Fibroblast of lung (primary cell): ENCODE measurements at regions not wholly inside any gene's neighbourhood (a gene's known extent, or its start where the extent isn't known, plus 50 kb on each side); places are given as distances from the start of the nearest gene placed in this dataset.

ENCODE experiments used
- DNase-seq, 2 donors: peaks; one replicate each; pipeline versions ENCODE4 v3.0.0 to v3.0.0-alpha.2; 2010; ENCODE audit warnings: low read depth in 2 of 2
- H2AFZ ChIP-seq: 2 replicates; pipeline ENCODE4 v1.5.1; 2012; ENCODE audit warnings: low read length, control low read depth, inconsistent platforms
- H3K27ac ChIP-seq: 2 replicates; pipeline ENCODE4 v1.5.1; 2011; ENCODE audit warnings: low read length, control low read depth; ENCODE audit not compliant: insufficient read depth
- H3K27me3 ChIP-seq: 2 replicates; pipeline ENCODE4 v1.5.1; 2011; ENCODE audit warnings: mild to moderate bottlenecking, low read length; ENCODE audit not compliant: control insufficient read depth, insufficient read depth
- H3K36me3 ChIP-seq: 2 replicates; pipeline ENCODE4 v1.5.1; 2011; ENCODE audit warnings: low read length; ENCODE audit not compliant: control insufficient read depth, insufficient read depth
- H3K4me1 ChIP-seq: 2 replicates; pipeline ENCODE4 v1.5.1; 2011; ENCODE audit warnings: low read length; ENCODE audit not compliant: control insufficient read depth, insufficient read depth; ENCODE audit errors: extremely low read depth
- H3K4me2 ChIP-seq: 2 replicates; pipeline ENCODE4 v1.5.1; 2011; ENCODE audit warnings: low read length, control low read depth; ENCODE audit not compliant: insufficient read depth; ENCODE audit errors: extremely low read depth
- H3K4me3 ChIP-seq, 4 experiments: fragments of 200-600 bp in 1 of 4; sonication (generic) in 1 of 4; replicated peaks in 1 of 4; 2 replicates each; pipeline ENCODE4 v1.5.1; 2011 to 2016; ENCODE audit warnings: low read length in 4 of 4, low read depth in 3 of 4, mild to moderate bottlenecking in 3 of 4, control low read depth in 2 of 4, inconsistent platforms in 1 of 4, mixed read lengths in 1 of 4; ENCODE audit not compliant: insufficient read depth in 1 of 4; ENCODE audit errors: control extremely low read depth in 1 of 4
- H3K79me2 ChIP-seq: 2 replicates; pipeline ENCODE4 v1.5.1; 2012; ENCODE audit warnings: mild to moderate bottlenecking, low read length, inconsistent platforms; ENCODE audit not compliant: control insufficient read depth, insufficient read depth
- H3K9ac ChIP-seq: 2 replicates; pipeline ENCODE4 v1.5.1; 2011; ENCODE audit warnings: mild to moderate bottlenecking, low read length, control low read depth; ENCODE audit not compliant: insufficient read depth
- H3K9me3 ChIP-seq: 2 replicates; pipeline ENCODE4 v1.5.1; 2012; ENCODE audit warnings: low read depth, low read length; ENCODE audit not compliant: control insufficient read depth, insufficient read depth
- H4K20me1 ChIP-seq: 2 replicates; pipeline ENCODE4 v1.5.1; 2011; ENCODE audit warnings: low read length; ENCODE audit not compliant: control insufficient read depth, insufficient read depth; ENCODE audit errors: extremely low read depth
- EZH2 ChIP-seq: IDR thresholded peaks from 2 replicates; pipeline ENCODE4 v1.5.1; 2012; ENCODE audit warnings: low read length, control low read depth, mild to moderate bottlenecking; ENCODE audit errors: missing control alignments
- TF ChIP-seq, protein P1 (sequence below), 2 donors: IDR thresholded peaks in 1 of 2; conservative IDR thresholded peaks in 1 of 2; 1 replicate in 1 of 2; 2 replicates in 1 of 2; pipeline ENCODE4 v1.5.1; 2011 to 2012; ENCODE audit warnings: low read length in 2 of 2, control low read depth in 1 of 2, inconsistent platforms in 1 of 2, low read depth in 1 of 2, mild to moderate bottlenecking in 1 of 2

DNA sequence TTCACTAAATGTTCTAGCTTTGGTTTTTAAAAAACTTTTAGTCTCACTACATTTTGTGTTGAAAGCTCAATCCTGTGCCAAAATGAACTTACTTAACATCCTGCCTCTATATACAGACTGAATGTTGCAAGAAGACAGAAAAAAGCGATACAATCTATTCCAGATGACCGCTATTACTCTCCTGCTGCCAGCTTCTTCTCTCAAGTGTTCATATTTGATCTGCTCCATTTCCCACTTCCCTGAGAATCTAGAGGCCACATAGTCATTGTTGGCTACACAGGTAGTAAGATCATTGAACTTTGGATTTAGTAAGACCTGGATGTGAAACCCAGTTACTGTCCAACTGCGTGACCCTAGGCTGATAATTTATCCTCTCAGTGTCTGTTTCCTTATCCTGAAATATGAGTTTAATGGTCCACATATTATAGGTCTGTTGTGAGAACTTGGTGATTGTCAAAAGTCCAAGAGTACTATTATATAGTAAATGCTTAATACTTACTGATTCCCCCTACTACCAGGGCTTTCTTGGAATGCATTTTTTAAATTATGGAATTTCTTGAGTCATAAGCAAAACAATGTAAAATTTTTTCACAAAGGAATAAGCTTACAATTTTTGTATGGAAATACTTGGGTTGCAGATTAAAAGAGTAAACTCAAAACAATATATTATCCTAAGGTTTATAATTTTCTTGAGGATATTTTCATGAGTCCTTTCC, 976.8 kb upstream of the ADGRL3 start:
- H3K9me3 ChIP-seq: no peaks in the 10 kb centered on the region
- H3K9ac ChIP-seq: no peak overlapping the region
- no peaks in the 10 kb centered on the region for H3K79me2 ChIP-seq
- H3K36me3 ChIP-seq: no peaks in the 10 kb centered on the region
- H3K4me3 ChIP-seq: no peak overlapping the region
- no peaks in the 10 kb centered on the region for H3K4me1 ChIP-seq
- H3K27ac ChIP-seq: no peak overlapping the region
- H2AFZ ChIP-seq: no peak overlapping the region
- H3K27me3 ChIP-seq: no peaks in the 10 kb centered on the region
- no peaks in the 10 kb centered on the region for H4K20me1 ChIP-seq
- no peak overlapping the region for H3K4me2 ChIP-seq
- DNase-seq: peak in 1 of 2 donors; percentile 88
- TF ChIP-seq, protein P1, sequence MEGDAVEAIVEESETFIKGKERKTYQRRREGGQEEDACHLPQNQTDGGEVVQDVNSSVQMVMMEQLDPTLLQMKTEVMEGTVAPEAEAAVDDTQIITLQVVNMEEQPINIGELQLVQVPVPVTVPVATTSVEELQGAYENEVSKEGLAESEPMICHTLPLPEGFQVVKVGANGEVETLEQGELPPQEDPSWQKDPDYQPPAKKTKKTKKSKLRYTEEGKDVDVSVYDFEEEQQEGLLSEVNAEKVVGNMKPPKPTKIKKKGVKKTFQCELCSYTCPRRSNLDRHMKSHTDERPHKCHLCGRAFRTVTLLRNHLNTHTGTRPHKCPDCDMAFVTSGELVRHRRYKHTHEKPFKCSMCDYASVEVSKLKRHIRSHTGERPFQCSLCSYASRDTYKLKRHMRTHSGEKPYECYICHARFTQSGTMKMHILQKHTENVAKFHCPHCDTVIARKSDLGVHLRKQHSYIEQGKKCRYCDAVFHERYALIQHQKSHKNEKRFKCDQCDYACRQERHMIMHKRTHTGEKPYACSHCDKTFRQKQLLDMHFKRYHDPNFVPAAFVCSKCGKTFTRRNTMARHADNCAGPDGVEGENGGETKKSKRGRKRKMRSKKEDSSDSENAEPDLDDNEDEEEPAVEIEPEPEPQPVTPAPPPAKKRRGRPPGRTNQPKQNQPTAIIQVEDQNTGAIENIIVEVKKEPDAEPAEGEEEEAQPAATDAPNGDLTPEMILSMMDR (conservative IDR thresholded peaks at IDR 0.05 in 1 of 2, IDR thresholded peaks at IDR 0.05 in 1 of 2; ENCODE audit: low read depth in 1 of 2, low read length in 2 of 2): no peak
- no peak for TF ChIP-seq EZH2

DNA sequence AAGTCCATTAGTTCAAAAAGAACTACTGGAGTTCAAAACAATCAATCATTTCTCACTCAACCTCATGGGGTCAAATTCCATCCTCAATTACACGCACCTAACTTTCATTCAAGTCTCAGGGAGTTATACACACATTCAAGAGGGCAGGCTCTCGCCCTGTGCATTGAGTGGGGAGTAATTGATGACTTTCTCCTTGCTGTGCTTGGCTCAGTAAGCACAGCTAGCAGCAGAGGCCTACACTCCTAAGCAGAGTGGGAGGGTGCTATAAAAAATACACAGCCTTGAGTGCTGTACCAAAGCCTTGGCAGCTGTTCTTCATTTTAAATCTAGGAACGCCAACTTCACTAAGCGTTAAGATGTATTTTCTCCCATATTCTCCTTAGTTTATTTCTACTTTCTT, 958.3 kb upstream of the ADGRL3 start:
- Histone ChIP-seq H3K4me3 (no peak overlapping the region), H3K27ac (no peak overlapping the region), H2AFZ (no peak overlapping the region), H3K27me3 (no peaks in the 10 kb centered on the region), H4K20me1 (no peaks in the 10 kb centered on the region), H3K9me3 (no peaks in the 10 kb centered on the region), H3K9ac (no peak overlapping the region), H3K36me3 (no peaks in the 10 kb centered on the region), H3K4me1 (no peaks in the 10 kb centered on the region), H3K79me2 (no peaks in the 10 kb centered on the region), H3K4me2 (no peak overlapping the region)
- peak in 1 of 2 donors; percentile 57 for DNase-seq
- no peak for TF ChIP-seq EZH2
- TF ChIP-seq, protein P1 (conservative IDR thresholded peaks at IDR 0.05 in 1 of 2, IDR thresholded peaks at IDR 0.05 in 1 of 2; ENCODE audit: low read depth in 1 of 2, low read length in 2 of 2): no peak

DNA sequence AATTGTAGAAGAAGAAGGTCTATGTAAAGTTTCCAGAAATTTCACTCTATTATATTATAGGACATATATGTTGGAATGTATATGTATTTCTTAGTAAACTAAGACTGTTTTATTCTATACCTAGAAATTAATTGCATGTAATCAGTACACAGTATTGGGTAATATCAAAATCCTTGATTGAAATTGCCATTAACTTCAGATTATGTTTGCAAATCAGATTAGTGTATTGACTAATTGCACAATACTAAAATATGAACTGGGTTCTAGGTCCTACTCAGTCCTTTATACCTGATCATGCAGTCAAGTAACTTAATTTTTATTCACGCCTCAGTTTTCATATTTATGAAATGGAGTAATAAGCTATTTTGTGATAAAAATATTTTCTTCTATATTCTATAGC, 950.3 kb upstream of the ADGRL3 start:
- H4K20me1 ChIP-seq: no peaks in the 10 kb centered on the region
- no peaks in the 10 kb centered on the region for H3K79me2 ChIP-seq
- H3K4me2 ChIP-seq: no peak overlapping the region
- H3K9me3 ChIP-seq: no peaks in the 10 kb centered on the region
- no peak for TF ChIP-seq EZH2
- TF ChIP-seq, protein P1 (conservative IDR thresholded peaks at IDR 0.05 in 1 of 2, IDR thresholded peaks at IDR 0.05 in 1 of 2; ENCODE audit: low read depth in 1 of 2, low read length in 2 of 2): no peak
- H3K4me3 ChIP-seq: no peak overlapping the region
- no peak for DNase-seq
- H3K27ac ChIP-seq: no peak overlapping the region
- no peaks in the 10 kb centered on the region for H3K27me3 ChIP-seq
- no peaks in the 10 kb centered on the region for H3K36me3 ChIP-seq
- H2AFZ ChIP-seq: no peak overlapping the region
- H3K9ac ChIP-seq: no peak overlapping the region
- H3K4me1 ChIP-seq: no peaks in the 10 kb centered on the region
